ENCODE measurements at regions not wholly inside any gene's neighbourhood (a gene's known extent, or its start where the extent isn't known, plus 50 kb on each side); places are given as distances from the start of the nearest gene placed in this dataset.

DNA sequence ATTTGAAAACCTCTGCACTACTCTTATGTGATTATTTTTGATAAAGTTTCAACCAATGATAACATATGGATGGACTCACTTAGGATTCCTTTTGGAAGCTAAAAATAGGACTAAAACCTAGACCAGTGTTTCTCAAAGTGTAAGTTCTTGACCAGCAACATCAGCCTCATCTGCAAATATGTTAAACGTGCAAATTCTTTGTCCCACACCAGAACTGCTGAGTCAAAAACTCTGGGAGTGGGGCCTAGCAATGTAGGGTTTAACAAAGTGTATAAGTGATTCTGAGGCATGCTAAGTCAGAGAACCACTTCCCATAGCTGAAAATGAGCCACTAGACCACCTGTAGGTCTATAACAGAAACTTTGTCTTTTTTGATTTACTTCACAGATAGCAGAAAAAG, 1247.2 kb upstream of the PIK3C3 start:
- Histone ChIP-seq H3K36me3 (no peaks in the 10 kb centered on the region), H3K4me1 (no peaks in the 10 kb centered on the region), H3K9me3 (no peaks in the 10 kb centered on the region), H3K4me3 (no peak overlapping the region), H3K27me3 (no peaks in the 10 kb centered on the region), H3K27ac (no peak overlapping the region)
- intact Hi-C loops (cut with DNase I): no loop called here
- 23% methylated on average over 1 of the region's 1 CpG for WGBS (ENCODE audit: insufficient coverage, low coverage, low lambda C conversion rate, missing lambda C conversion rate)
- TF ChIP-seq CTCF (IDR thresholded peaks at IDR 0.05) (no peak), POLR2A (IDR thresholded peaks at IDR 0.05) (no peak)
- DNase-seq (no peak), ATAC-seq (no peak)

DNA sequence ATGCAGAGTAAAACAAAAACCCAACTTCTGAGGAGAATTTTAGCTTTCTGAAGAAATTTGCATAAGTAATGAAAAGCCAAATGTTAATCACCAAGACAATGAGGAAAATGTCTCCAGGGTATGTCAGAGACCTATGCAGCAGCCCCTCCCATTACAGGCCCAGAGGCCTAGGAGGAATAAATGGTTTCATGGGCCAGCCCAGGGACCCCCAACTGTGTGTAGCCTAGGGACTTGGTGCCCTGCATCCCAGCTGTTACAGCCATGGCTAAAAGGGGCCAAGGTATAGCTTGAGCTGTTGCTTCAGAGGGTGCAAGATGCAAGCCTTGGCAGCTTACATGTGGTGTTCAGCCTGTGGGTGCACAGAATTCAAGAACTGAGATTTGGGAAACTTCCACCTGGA, 1256.9 kb upstream of the PIK3C3 start:
- Histone ChIP-seq H3K27ac (no peak overlapping the region), H3K4me3 (no peak overlapping the region), H3K4me1 (no peaks in the 10 kb centered on the region), H3K9me3 (no peaks in the 10 kb centered on the region), H3K36me3 (no peaks in the 10 kb centered on the region), H3K27me3 (no peaks in the 10 kb centered on the region)
- intact Hi-C loops (cut with DNase I): no loop called here
- DNase-seq: no peak
- ATAC-seq: no peak
- TF ChIP-seq POLR2A (IDR thresholded peaks at IDR 0.05): no peak
- no peak for TF ChIP-seq CTCF (IDR thresholded peaks at IDR 0.05)

DNA sequence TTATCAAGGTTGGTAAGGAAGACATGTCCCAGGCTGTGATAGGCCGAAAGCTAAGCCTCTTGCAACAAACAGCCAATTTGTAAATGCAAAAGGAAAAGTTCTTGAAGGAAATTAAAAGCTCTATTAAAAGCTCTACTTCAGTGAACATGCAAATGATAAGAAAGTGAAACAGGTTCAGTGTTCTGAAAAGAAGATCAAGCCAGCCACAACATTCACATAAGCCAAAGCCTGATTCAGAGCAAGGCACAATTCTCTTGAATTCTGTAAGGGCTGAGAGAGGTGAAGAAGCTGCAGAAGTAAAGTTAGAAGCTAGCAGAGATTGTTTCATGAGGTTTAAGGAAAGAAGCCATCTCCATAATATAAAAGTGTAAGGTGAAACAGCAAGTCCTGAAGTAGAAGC, 1259.5 kb upstream of the PIK3C3 start:
- Histone ChIP-seq H3K9me3 (no peaks in the 10 kb centered on the region), H3K27ac (no peak overlapping the region), H3K4me3 (no peak overlapping the region), H3K36me3 (no peaks in the 10 kb centered on the region), H3K4me1 (no peaks in the 10 kb centered on the region), H3K27me3 (no peaks in the 10 kb centered on the region)
- intact Hi-C loops (cut with DNase I): no loop called here
- 50% methylated on average over 1 of the region's 1 CpG for WGBS (ENCODE audit: insufficient coverage, low coverage, low lambda C conversion rate, missing lambda C conversion rate)
- no peak for ATAC-seq
- DNase-seq: no peak
- no peak for TF ChIP-seq CTCF (IDR thresholded peaks at IDR 0.05)
- no peak for TF ChIP-seq POLR2A (IDR thresholded peaks at IDR 0.05)

GRCh38 chr18:40692871-40693270, 1262.2 kb upstream of the PIK3C3 start:
- Histone ChIP-seq H3K36me3 (no peaks in the 10 kb centered on the region), H3K27ac (no peak overlapping the region), H3K4me1 (no peaks in the 10 kb centered on the region), H3K9me3 (no peaks in the 10 kb centered on the region), H3K4me3 (no peak overlapping the region), H3K27me3 (no peaks in the 10 kb centered on the region)
- 29% methylated on average over 3 of the region's 3 CpGs for WGBS (ENCODE audit: insufficient coverage, low coverage, low lambda C conversion rate, missing lambda C conversion rate)
- TF ChIP-seq POLR2A (IDR thresholded peaks at IDR 0.05) (no peak), CTCF (IDR thresholded peaks at IDR 0.05) (no peak)
- intact Hi-C loops (cut with DNase I): no loop called here
- no peak for DNase-seq
- no peak for ATAC-seq

- DNase-seq (no peak), ATAC-seq (no peak)
- Histone ChIP-seq H3K4me3 (no peak overlapping the region), H3K9me3 (no peaks in the 10 kb centered on the region), H3K27me3 (no peaks in the 10 kb centered on the region), H3K4me1 (no peaks in the 10 kb centered on the region), H3K36me3 (no peaks in the 10 kb centered on the region), H3K27ac (no peak overlapping the region)
- WGBS (ENCODE audit: insufficient coverage, low coverage, low lambda C conversion rate, missing lambda C conversion rate): 39% methylated on average over 2 of the region's 2 CpGs
- TF ChIP-seq CTCF (IDR thresholded peaks at IDR 0.05) (no peak), POLR2A (IDR thresholded peaks at IDR 0.05) (no peak)
- intact Hi-C loops (cut with DNase I): no loop called here
These were observed 1265.0 kb upstream of the PIK3C3 start for GRCh38 chr18:40690062-40690461.
